Activated T-helper 2 cell treated with anti-CD3 and anti-CD28 coated beads, Interferon-gamma antibody, Interleukin-2, Interleukin-4, amounts not matched to agents 10 μg/mL and 5 μg/mL and 100 μg/mL, durations not matched to agents 14 hours and 24 hours and 36 hours (primary cell): ENCODE measurements at regions not wholly inside any gene's neighbourhood (a gene's known extent, or its start where the extent isn't known, plus 50 kb on each side); places are given as distances from the start of the nearest gene placed in this dataset.

Source experiments
- DNase-seq: peaks from one replicate; pipeline ENCODE4 v3.0.0; 2021; ENCODE audit warnings: low spot score
- H3K27ac Mint-ChIP-seq: one replicate; pipeline ENCODE4 v1.8.0; 2021; ENCODE audit warnings: mixed read lengths
- H3K27me3 Mint-ChIP-seq: one replicate; pipeline ENCODE4 v1.8.0; 2021; ENCODE audit warnings: low read depth, mixed read lengths
- H3K36me3 Mint-ChIP-seq: one replicate; pipeline ENCODE4 v1.8.0; 2021; ENCODE audit warnings: low read depth, mixed read lengths
- H3K4me1 Mint-ChIP-seq: one replicate; pipeline ENCODE4 v1.8.0; 2021; ENCODE audit warnings: low read depth, mixed read lengths
- H3K4me3 Mint-ChIP-seq: one replicate; pipeline ENCODE4 v1.8.0; 2021; ENCODE audit warnings: low read depth, mild to moderate bottlenecking, moderate library complexity, mixed read lengths
- H3K9me3 Mint-ChIP-seq: one replicate; pipeline ENCODE4 v1.8.0; 2021; ENCODE audit warnings: mixed read lengths
- intact Hi-C: fragments of 100-400 bp; cut with micrococcal nuclease; formaldehyde crosslinking; loops from one replicate; pipeline ENCODE4 v1.15.1; 2023

DNA sequence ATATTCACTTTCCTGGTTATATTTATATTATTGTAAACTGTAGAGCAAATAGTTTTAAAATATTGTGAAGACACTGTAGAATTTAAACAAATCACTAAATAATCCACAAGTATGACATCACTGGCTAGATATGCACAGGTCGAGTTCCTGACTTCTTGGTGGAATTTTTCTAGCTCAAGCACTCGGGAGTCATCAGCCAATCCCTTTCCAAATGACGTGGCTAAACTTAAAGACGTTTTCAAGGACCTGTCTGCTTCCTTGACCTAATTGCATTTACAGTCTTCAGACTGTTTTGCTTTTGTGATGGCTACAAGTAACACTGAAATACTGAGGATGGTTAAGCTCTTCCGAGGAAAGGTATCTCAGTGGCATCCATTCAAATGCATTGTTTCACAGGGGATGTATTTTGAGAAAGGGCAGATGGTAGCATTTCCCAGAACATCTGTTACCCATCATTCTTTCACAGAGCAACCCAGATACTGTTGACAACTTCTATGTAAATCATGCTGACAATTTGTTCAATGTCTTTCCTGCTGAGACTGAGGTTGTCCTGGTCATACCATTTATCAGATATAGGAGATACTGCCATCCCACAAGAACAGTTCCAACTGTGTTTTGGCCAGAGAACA, 262.8 kb downstream of the CDH10 start:
- H3K4me3 Mint-ChIP-seq, result no peak overlapping the region
- H3K27me3 Mint-ChIP-seq, result no peaks in the 10 kb centered on the region
- DNase-seq, result no peak
- no peaks in the 10 kb centered on the region for H3K4me1 Mint-ChIP-seq
- no peaks in the 10 kb centered on the region for H3K36me3 Mint-ChIP-seq
- no peak overlapping the region for H3K27ac Mint-ChIP-seq
- H3K9me3 Mint-ChIP-seq, result peaks cover 19% of the 10 kb centered on the region
- intact Hi-C loops, result no loop called here

DNA sequence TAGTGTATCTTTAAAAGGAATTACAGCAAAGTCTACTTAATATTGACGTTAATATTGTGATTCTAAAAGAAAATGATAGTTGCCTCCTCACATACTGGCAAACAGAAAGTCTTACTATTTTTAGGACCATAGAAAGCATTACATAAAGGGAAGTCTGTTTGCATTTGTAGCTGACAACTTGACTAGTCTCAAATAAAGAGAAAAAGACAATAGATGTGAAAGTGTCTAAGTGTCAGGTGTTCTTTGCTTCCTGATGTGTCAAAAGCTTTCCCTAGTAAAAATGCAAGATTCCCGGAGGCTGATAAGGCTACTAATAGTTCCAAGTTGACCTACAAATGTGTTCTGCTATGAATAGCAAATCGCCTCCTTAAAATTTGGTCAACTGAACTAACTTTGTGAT, 259.7 kb downstream of the CDH10 start:
- Mint-ChIP-seq H3K27ac (no peak overlapping the region), H3K27me3 (no peaks in the 10 kb centered on the region), H3K9me3 (peaks cover 30% of the 10 kb centered on the region), H3K36me3 (no peaks in the 10 kb centered on the region), H3K4me3 (no peak overlapping the region), H3K4me1 (no peaks in the 10 kb centered on the region)
- intact Hi-C loops, result no loop called here
- DNase-seq, result no peak

DNA sequence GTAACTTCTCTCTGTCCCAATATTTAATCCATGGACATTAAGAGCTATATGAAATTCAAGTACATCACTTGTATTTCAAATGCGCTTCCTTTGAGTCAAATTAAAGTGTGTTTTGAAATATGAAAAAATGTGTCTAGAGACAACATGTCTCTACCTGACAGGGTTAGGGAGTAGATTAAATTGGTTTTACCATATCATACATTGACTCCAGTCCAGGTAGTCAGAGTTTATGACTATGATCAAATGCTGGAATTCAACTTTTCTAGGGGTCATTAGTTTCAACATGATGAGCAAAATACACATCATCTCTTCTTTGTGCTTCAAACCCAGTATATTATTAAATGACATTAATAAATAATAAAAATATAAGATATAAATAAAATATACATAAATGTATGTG, 259.2 kb downstream of the CDH10 start:
- Mint-ChIP-seq H3K27ac (no peak overlapping the region), H3K9me3 (peaks cover 30% of the 10 kb centered on the region)
- intact Hi-C loops, result no loop called here

GRCh38 chr5:24388448-24388847, 256.3 kb downstream of the CDH10 start:
- intact Hi-C loops, result no loop called here
- Mint-ChIP-seq H3K9me3 (peaks cover 35% of the 10 kb centered on the region), H3K36me3 (no peaks in the 10 kb centered on the region), H3K4me3 (no peak overlapping the region), H3K27ac (no peak overlapping the region), H3K27me3 (no peaks in the 10 kb centered on the region), H3K4me1 (no peaks in the 10 kb centered on the region)
- DNase-seq, result no peak

More for the DNA sequence above, 259.2 kb downstream of the CDH10 start:
- H3K27me3 Mint-ChIP-seq, result no peaks in the 10 kb centered on the region
- no peaks in the 10 kb centered on the region for H3K4me1 Mint-ChIP-seq
- no peak for DNase-seq
- H3K4me3 Mint-ChIP-seq, result no peak overlapping the region
- H3K36me3 Mint-ChIP-seq, result no peaks in the 10 kb centered on the region

DNA sequence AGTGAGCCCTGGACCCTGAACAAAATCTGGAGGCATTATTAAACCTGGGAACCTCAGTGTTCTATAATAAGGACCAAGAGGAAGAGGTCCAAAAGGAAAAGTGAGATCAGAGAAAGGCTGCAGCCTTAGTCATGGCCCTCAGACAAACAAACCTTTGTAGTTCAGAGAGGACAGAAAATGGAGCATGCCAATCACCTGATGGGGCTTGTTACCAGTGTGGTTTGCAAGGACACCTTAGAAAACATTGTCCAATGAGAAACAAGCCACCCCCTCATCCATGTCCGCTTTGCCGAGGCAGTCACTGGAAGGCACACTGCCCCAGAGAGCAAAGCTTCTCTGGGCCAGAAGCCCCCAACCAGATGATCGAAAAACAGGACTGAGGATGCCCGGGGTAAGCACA, 254.8 kb downstream of the CDH10 start:
- peaks cover 37% of the 10 kb centered on the region for H3K9me3 Mint-ChIP-seq
- no peak overlapping the region for H3K27ac Mint-ChIP-seq
- DNase-seq, result no peak
- no peak overlapping the region for H3K4me3 Mint-ChIP-seq
- intact Hi-C loops, result no loop called here
- H3K27me3 Mint-ChIP-seq, result no peaks in the 10 kb centered on the region
- no peaks in the 10 kb centered on the region for H3K4me1 Mint-ChIP-seq
- H3K36me3 Mint-ChIP-seq, result no peaks in the 10 kb centered on the region

- no peak overlapping the region for H3K27ac Mint-ChIP-seq
- H3K36me3 Mint-ChIP-seq, result no peaks in the 10 kb centered on the region
- H3K27me3 Mint-ChIP-seq, result no peaks in the 10 kb centered on the region
- no peak for DNase-seq
- H3K9me3 Mint-ChIP-seq, result peaks cover 51% of the 10 kb centered on the region
- no peaks in the 10 kb centered on the region for H3K4me1 Mint-ChIP-seq
- intact Hi-C loops, result no loop called here
- no peak overlapping the region for H3K4me3 Mint-ChIP-seq
These were observed 253.0 kb downstream of the CDH10 start for GRCh38 chr5:24391816-24392215.

GRCh38 chr5:24397601-24398000, 247.2 kb downstream of the CDH10 start:
- Mint-ChIP-seq H3K27ac (no peak overlapping the region), H3K4me3 (no peak overlapping the region), H3K27me3 (no peaks in the 10 kb centered on the region), H3K36me3 (no peaks in the 10 kb centered on the region), H3K9me3 (peaks cover 73% of the 10 kb centered on the region), H3K4me1 (no peaks in the 10 kb centered on the region)
- intact Hi-C loops, result no loop called here
- no peak for DNase-seq

- H3K4me3 Mint-ChIP-seq, result no peak overlapping the region
- H3K27ac Mint-ChIP-seq, result no peak overlapping the region
- intact Hi-C loops, result no loop called here
- H3K27me3 Mint-ChIP-seq, result no peaks in the 10 kb centered on the region
- no peaks in the 10 kb centered on the region for H3K4me1 Mint-ChIP-seq
- no peak for DNase-seq
- no peaks in the 10 kb centered on the region for H3K36me3 Mint-ChIP-seq
- H3K9me3 Mint-ChIP-seq, result peaks cover 62% of the 10 kb centered on the region
These were observed 243.0 kb downstream of the CDH10 start for GRCh38 chr5:24401773-24402172.

DNA sequence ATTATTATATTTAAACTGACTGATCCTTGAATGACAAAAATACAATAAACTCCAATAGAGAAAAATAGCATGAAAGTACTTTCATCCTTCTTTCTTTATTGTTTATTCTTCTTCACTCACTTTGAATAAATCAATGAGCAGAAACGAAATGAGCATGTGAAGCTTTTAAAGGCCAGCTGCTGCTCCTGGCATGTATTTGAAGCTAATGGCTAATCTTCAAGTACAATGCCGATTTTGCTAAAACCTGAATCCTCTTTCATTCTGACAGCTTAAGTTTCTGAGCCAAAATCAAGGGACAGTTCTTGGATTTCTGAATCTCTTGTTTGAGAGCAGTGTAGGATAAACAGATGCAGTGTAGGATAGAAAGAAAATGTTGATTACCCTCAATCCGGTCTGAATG, 237.3 kb downstream of the CDH10 start:
- H3K4me3 Mint-ChIP-seq, result no peak overlapping the region
- H3K27ac Mint-ChIP-seq, result no peak overlapping the region
- no peaks in the 10 kb centered on the region for H3K4me1 Mint-ChIP-seq
- peaks cover 15% of the 10 kb centered on the region for H3K9me3 Mint-ChIP-seq
- intact Hi-C loops, result no loop called here
- no peaks in the 10 kb centered on the region for H3K27me3 Mint-ChIP-seq
- no peaks in the 10 kb centered on the region for H3K36me3 Mint-ChIP-seq
- no peak for DNase-seq

DNA sequence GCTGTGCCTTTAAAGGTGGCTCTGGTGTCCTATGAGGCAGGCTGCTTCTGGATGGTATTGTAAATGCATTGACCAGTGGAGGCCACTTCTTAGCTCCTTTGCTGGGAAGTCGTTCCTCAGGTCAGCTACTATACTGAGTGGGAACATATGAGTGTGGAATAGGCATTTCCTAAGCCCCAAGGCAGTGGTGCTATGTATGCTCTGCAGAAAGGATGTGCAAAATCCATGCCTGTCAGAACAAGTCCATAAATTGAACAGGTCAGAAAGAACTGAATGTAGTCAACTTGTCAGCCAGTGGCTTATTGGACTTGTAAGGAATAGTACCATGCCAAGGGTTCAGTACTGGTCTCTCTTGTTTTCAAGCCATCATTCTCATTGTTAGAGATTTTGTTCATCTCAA, 216.4 kb downstream of the CDH10 start:
- Mint-ChIP-seq H3K4me1 (no peaks in the 10 kb centered on the region), H3K27ac (no peak overlapping the region), H3K27me3 (no peaks in the 10 kb centered on the region), H3K36me3 (no peaks in the 10 kb centered on the region), H3K4me3 (no peak overlapping the region), H3K9me3 (peaks cover 35% of the 10 kb centered on the region)
- intact Hi-C loops, result no loop called here
- no peak for DNase-seq

- H3K9me3 Mint-ChIP-seq, result peaks cover 42% of the 10 kb centered on the region
- H3K27ac Mint-ChIP-seq, result no peak overlapping the region
- DNase-seq, result no peak
- H3K4me3 Mint-ChIP-seq, result no peak overlapping the region
- intact Hi-C loops, result no loop called here
- H3K4me1 Mint-ChIP-seq, result no peaks in the 10 kb centered on the region
- no peaks in the 10 kb centered on the region for H3K27me3 Mint-ChIP-seq
- H3K36me3 Mint-ChIP-seq, result no peaks in the 10 kb centered on the region
These were observed 211.2 kb downstream of the CDH10 start for GRCh38 chr5:24433555-24433954.
